NCI-H2029 treated with DMSO at 0.1 percent for 48 hours (cell line): ENCODE measurements at regions not wholly inside any gene's neighbourhood (a gene's known extent, or its start where the extent isn't known, plus 50 kb on each side); places are given as distances from the start of the nearest gene placed in this dataset.
"Not testable (repeated sequence)": the region's sequence is repeated elsewhere in the genome, so short reads cannot be mapped to it uniquely, and the experiment has no call there.

Experiments
- DNase-seq: peaks from one replicate; lab custom pipeline; 2025; lab: John Stamatoyannopoulos, UW

GRCh38 chr11:57917632-57918031 is 106.0 kb upstream of the OR9Q1 start:
- no peak for DNase-seq

- DNase-seq = no peak
Measured at GRCh38 chr11:57920971-57921370, 102.7 kb upstream of the OR9Q1 start.

- no peak for DNase-seq
Measured at GRCh38 chr11:57932105-57932504, 91.6 kb upstream of the OR9Q1 start.

GRCh38 chr11:57935402-57936049 is 88.2 kb upstream of the OR9Q1 start:
- DNase-seq = no peak

- no peak for DNase-seq
Measured at GRCh38 chr11:57936050-57936418, 87.6 kb upstream of the OR9Q1 start.

GRCh38 chr11:57937431-57937830 is 86.2 kb upstream of the OR9Q1 start:
- no peak for DNase-seq

GRCh38 chr11:57938351-57938750 is 85.3 kb upstream of the OR9Q1 start:
- DNase-seq = no peak

GRCh38 chr11:57940044-57940756 is 83.5 kb upstream of the OR9Q1 start:
- no peak for DNase-seq

GRCh38 chr11:57941875-57942274 is 81.8 kb upstream of the OR9Q1 start:
- DNase-seq = no peak

GRCh38 chr11:57942808-57943207 is 80.9 kb upstream of the OR9Q1 start:
- no peak for DNase-seq

- not testable (repeated sequence) for DNase-seq
Measured at GRCh38 chr11:57943766-57944165, 79.9 kb upstream of the OR9Q1 start.

GRCh38 chr11:57946628-57947027 is 77.1 kb upstream of the OR9Q1 start:
- no peak for DNase-seq

- no peak for DNase-seq
Measured at GRCh38 chr11:57964660-57965059, 59.0 kb upstream of the OR9Q1 start.

GRCh38 chr11:57971272-57972012 is 52.2 kb upstream of the OR9Q1 start:
- no peak for DNase-seq

- DNase-seq = no peak
Measured at GRCh38 chr11:57972013-57972367, 51.7 kb upstream of the OR9Q1 start.
